ENCODE measurements at regions not wholly inside any gene's neighbourhood (a gene's known extent, or its start where the extent isn't known, plus 50 kb on each side); places are given as distances from the start of the nearest gene placed in this dataset.
"Not testable (repeated sequence)": the region's sequence is repeated elsewhere in the genome, so short reads cannot be mapped to it uniquely, and the experiment has no call there.

GRCh38 chr21:26320596-26320995 lies 150.0 kb upstream of the APP start:
- no peak for DNase-seq

DNA sequence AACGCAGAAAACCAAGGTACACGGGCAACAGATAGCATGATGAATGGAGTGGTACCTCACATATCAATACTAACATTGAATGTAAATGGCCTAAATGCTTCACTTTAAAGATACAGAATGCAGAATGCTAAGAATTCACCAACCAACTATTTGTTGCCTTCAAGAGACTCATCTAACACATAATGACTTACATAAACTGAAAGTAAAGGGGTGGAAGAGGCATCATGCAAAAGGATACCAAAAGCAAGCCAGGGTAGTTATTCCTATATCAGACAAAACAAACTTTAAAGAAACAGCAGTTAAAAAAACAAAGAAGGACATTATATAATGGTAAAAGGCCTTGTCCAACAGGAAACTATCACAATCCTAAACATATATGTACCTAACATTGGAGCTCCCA lies 137.1 kb upstream of the APP start:
- no peak for DNase-seq

- no peak for DNase-seq
Observed at GRCh38 chr21:26297851-26298250, 127.3 kb upstream of the APP start.

GRCh38 chr21:26293141-26293946 lies 122.8 kb upstream of the APP start:
- no peak for DNase-seq

GRCh38 chr21:26288026-26288425 lies 117.5 kb upstream of the APP start:
- DNase-seq = no peak

DNA sequence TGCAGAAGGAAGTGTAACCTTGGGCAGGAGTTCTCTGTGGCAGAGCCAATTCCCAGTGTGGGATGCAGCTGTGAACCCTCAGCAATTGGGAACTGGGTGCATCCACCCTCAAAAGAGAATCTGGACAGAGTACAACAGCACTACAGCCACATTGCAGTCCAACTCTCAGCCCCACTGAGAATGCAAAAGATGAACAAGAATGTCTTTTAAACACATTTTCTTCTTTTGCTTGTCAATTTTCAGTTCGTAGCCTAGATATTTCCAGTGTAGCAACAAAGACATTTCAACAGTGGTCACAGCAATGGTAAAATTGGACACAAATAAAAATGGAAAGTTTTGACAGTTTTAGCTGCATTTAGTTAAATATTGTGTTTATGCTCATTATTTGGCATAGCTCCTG lies 114.0 kb upstream of the APP start:
- DNase-seq = no peak

DNA sequence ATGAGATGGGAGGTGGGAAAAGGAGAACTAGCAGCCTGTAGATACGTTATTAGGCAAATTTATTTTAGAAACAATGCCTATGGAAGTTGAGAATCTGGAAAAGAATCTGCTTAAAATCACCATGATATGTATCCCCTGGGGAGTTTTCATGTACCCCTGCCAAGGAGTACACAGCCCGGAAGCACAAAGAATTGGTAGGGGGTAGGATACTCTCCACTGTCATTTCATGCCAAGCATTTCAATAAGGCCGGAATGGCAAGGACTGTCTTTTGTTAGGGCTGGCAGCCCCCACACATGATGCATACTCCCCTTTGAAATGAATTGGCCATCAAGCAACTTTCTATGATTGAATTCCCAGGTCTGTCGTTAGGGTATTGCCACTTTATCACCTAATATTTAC lies 111.5 kb upstream of the APP start:
- DNase-seq = no peak

- no peak for DNase-seq
Observed at GRCh38 chr21:26281506-26281905, 110.9 kb upstream of the APP start.

- no peak for DNase-seq
Observed at GRCh38 chr21:26280775-26281174, 110.2 kb upstream of the APP start.

- no peak for DNase-seq
Observed at GRCh38 chr21:26280148-26280547, 109.6 kb upstream of the APP start.

DNA sequence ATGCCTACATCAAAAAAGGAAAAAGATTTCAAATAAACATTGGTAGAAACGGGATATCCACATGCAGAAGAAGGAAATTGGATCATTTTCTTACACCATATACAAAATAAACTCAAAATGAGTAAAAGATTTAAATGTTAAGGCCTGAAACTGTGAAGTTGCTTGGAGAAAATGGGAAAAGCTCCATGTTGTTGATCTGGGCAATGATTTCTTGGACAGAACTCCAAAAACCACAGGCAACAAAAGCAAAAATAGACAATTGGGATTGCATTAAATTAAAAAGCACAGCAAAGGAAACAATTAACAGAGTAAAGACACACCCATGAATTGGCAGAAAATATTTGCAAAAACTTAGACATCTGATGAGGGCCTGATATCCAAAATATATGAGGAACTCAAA lies 105.2 kb upstream of the APP start:
- DNase-seq = no peak

DNA sequence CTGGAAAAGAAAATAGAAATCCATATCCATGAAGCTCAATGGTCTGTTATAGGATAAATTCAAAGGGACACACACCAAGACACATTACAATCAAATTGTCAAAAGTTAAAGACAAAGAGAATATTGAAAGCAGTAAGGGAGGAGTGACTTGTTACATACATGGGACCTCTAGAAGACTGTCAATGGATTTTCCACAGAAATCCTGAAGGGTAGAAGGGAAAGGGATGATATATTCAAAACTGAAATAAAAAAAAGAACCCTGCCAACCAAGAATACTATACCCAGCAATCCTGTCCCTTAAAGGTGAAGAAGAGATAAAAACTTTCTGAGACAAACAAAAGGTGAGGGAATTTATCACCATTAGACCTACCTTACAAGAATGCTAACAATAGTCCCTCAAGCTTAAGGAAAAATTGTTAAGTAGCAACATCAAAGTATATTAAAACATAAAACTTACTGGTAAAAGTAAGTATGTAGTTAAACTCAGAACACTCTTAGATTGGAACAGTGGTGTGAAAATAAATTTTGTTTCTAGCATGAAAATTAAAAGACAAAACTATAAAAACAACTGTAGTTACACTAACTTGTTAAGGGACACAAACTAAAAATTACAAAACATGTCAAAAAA lies 103.2 kb upstream of the APP start:
- no peak for DNase-seq

DNA sequence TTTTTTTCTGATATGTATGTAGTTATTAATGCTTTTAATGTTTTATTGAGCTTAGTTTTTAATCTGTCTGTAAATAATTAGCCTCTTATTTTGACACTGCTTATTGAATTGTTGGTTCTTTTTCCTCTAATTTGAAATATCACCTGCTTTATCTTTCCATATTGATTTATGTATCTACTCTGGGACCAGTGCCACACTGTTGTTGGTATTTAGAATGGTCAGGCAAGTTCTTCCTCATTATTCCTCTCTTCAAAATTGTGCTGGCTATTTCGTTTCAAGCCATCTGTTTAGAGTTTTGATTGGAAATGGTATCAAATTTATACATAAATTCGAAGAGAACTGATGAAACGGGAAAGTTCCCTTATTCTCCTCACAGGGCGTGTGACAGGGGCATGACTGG lies 96.8 kb upstream of the APP start:
- DNase-seq = no peak

DNA sequence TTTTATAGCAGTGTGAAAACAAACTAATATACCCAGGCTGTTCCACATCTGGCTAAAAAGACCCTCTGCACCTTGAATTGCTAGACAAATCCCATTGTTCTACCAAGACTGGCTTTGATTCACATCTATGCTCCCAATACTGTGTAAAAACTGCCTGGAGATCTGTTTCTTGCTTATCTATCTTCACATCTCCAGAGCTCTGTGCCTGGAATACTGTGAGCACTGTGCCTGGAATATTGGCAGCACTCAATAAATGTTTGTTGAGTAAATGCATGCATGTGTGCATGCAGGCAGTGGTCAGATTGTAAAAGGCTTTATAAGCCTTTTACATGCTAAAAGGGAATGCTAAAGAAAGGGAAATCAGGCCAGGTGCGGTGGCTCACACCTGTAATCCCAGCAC lies 75.5 kb upstream of the APP start:
- no peak for DNase-seq

- DNase-seq = no peak
Observed at GRCh38 chr21:26245428-26245827, 74.9 kb upstream of the APP start.

GRCh38 chr21:26238646-26239045 lies 68.1 kb upstream of the APP start:
- no peak for DNase-seq

GRCh38 chr21:26236281-26236680 lies 65.7 kb upstream of the APP start:
- DNase-seq = no peak

- DNase-seq = not testable (repeated sequence)
Observed at GRCh38 chr21:26233297-26233696, 62.7 kb upstream of the APP start.

DNA sequence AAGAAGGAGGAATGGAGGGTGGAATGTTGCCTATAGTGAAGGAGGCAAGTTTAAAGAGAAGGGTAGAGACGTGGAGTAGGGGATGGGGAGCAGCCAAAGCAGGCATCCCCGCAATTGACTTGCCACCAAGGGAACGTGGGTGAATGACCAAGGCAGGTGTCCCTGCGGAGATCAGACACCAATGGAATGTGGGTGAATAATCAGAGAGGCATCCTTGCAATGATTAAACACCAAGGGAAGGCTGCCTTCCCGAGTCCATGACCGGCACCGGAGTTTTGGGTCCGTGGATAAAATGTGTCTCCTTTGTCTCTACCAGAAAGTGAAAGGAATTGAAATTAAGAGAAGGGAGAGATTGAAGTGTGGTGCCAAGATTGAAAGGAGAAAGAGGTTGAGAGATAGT lies 61.9 kb upstream of the APP start:
- not testable (repeated sequence) for DNase-seq

- no peak for DNase-seq
Observed at GRCh38 chr21:26227130-26227529, 56.6 kb upstream of the APP start.

GRCh38 chr21:26226724-26227123 lies 56.2 kb upstream of the APP start:
- no peak for DNase-seq

GRCh38 chr21:26225046-26225445 lies 54.5 kb upstream of the APP start:
- DNase-seq = no peak

GRCh38 chr21:26224366-26224765 lies 53.8 kb upstream of the APP start:
- DNase-seq = no peak

Data from midbrain (tissue), 1 donor.